ENCODE measurements at regions not wholly inside any gene's neighbourhood (a gene's known extent, or its start where the extent isn't known, plus 50 kb on each side); places are given as distances from the start of the nearest gene placed in this dataset.

- TF ChIP-seq, protein P1, sequence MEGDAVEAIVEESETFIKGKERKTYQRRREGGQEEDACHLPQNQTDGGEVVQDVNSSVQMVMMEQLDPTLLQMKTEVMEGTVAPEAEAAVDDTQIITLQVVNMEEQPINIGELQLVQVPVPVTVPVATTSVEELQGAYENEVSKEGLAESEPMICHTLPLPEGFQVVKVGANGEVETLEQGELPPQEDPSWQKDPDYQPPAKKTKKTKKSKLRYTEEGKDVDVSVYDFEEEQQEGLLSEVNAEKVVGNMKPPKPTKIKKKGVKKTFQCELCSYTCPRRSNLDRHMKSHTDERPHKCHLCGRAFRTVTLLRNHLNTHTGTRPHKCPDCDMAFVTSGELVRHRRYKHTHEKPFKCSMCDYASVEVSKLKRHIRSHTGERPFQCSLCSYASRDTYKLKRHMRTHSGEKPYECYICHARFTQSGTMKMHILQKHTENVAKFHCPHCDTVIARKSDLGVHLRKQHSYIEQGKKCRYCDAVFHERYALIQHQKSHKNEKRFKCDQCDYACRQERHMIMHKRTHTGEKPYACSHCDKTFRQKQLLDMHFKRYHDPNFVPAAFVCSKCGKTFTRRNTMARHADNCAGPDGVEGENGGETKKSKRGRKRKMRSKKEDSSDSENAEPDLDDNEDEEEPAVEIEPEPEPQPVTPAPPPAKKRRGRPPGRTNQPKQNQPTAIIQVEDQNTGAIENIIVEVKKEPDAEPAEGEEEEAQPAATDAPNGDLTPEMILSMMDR (IDR thresholded peaks at IDR 0.05): no peak
- TF ChIP-seq POLR2A (IDR thresholded peaks at IDR 0.05): no peak
These were observed 166.3 kb downstream of the ETS2 start for GRCh38 chr21:38972078-38972477.
